ENCODE measurements at regions not wholly inside any gene's neighbourhood (a gene's known extent, or its start where the extent isn't known, plus 50 kb on each side); places are given as distances from the start of the nearest gene placed in this dataset.

DNA sequence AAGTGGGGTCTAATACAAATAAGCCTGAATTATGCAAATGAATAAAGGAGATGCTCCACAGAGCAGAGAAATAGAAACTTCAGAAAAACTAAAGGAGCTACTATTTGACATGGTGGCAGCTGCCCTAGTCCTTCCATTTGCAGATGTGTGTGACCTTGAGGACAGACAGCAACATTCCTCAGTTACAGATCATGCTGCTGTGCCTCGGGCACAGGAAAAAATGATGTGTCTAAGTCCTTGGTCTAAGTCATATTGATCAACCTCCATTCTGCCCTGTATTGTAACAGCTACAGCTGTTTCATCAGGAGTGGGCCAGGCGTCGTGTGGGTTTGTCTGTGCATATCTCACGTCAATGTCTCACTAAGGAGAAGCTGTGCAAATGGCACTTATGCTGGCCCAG lies 710.4 kb downstream of the TNS3 start:
- no peaks in the 10 kb centered on the region for H3K27me3 ChIP-seq
- intact Hi-C loops (cut with DNase I) = no loop called here
- TF ChIP-seq, protein P1, sequence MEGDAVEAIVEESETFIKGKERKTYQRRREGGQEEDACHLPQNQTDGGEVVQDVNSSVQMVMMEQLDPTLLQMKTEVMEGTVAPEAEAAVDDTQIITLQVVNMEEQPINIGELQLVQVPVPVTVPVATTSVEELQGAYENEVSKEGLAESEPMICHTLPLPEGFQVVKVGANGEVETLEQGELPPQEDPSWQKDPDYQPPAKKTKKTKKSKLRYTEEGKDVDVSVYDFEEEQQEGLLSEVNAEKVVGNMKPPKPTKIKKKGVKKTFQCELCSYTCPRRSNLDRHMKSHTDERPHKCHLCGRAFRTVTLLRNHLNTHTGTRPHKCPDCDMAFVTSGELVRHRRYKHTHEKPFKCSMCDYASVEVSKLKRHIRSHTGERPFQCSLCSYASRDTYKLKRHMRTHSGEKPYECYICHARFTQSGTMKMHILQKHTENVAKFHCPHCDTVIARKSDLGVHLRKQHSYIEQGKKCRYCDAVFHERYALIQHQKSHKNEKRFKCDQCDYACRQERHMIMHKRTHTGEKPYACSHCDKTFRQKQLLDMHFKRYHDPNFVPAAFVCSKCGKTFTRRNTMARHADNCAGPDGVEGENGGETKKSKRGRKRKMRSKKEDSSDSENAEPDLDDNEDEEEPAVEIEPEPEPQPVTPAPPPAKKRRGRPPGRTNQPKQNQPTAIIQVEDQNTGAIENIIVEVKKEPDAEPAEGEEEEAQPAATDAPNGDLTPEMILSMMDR (IDR thresholded peaks at IDR 0.05) = no peak
- TF ChIP-seq POLR2A (IDR thresholded peaks at IDR 0.05) = no peak

DNA sequence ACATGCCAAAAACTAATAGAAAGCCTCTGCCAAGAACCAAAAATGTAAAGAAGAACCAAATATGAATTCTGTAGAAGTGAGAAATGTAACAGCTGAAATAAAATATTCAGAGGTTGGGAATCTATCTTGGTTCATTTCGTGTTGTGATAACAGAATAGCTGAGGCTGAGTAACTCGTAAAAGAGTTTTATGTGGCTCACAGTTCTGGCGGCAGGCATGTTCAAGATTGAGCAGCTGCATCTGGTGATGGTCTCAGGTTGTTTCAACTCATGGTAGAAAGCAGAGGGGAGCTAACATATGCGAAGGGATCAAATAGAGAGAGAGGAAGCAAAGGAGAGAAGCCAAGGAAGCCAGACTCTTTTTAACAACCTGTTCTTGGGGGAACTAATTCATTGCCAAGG lies 717.2 kb downstream of the TNS3 start:
- Histone ChIP-seq H3K4me3 (no peak overlapping the region), H3K4me1 (replicated peaks in 1 of 2) (no peaks in the 10 kb centered on the region), H3K27me3 (no peaks in the 10 kb centered on the region), H3K9me3 (replicated peaks in 1 of 3) (no peaks in the 10 kb centered on the region), H3K36me3 (replicated peaks in 1 of 2) (no peaks in the 10 kb centered on the region), H3K27ac (no peak overlapping the region)
- TF ChIP-seq POLR2A (IDR thresholded peaks at IDR 0.05) = no peak
- TF ChIP-seq, protein P1 (IDR thresholded peaks at IDR 0.05) = no peak
- no peak for DNase-seq
- intact Hi-C loops (cut with DNase I) = no loop called here
- 87 to 95% (median 93%) methylated on average over 4 of the region's 4 CpGs for WGBS, 4 donors

More for the DNA sequence above, 710.4 kb downstream of the TNS3 start:
- DNase-seq = peak in 6 of 7 donors; percentile 37 to 64 (median 58)
- no peaks in the 10 kb centered on the region for H3K4me1 ChIP-seq (replicated peaks in 1 of 2)
- no peak overlapping the region for H3K27ac ChIP-seq
- H3K36me3 ChIP-seq (replicated peaks in 1 of 2) = no peaks in the 10 kb centered on the region
- WGBS, 4 donors = 46 to 70% (median 58%) methylated on average over 4 of the region's 4 CpGs
- H3K4me3 ChIP-seq = no peak overlapping the region
- no peaks in the 10 kb centered on the region for H3K9me3 ChIP-seq (replicated peaks in 1 of 3)

DNA sequence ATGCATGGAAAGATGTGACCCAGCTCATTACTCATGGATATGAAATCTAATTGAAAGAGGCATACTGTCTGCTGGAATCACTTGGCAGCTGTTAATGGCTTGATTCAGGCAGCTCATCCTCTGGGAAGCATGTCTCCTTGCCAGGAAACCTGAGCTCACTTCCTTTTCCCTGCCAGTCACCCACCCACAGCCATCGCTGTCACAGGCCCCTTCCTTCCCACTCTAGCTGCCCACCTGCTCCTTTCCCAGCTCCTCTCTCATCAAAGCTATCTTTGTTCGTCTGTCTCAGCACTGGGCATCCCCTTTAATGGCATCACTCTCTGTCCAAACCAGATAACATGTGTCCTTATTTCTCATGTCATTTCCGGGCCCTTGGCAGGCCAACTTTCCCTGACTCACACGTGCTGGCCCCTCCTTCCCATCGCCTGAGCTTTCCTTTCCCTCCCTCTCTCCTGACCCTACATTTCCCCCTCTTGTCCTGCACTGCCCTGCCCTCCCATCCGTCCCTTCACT lies 721.9 kb downstream of the TNS3 start:
- WGBS, 4 donors = 28 to 49% (median 41%) methylated on average over 6 of the region's 6 CpGs
- Histone ChIP-seq H3K27ac (no peak overlapping the region), H3K9me3 (replicated peaks in 1 of 3) (no peaks in the 10 kb centered on the region)

DNA sequence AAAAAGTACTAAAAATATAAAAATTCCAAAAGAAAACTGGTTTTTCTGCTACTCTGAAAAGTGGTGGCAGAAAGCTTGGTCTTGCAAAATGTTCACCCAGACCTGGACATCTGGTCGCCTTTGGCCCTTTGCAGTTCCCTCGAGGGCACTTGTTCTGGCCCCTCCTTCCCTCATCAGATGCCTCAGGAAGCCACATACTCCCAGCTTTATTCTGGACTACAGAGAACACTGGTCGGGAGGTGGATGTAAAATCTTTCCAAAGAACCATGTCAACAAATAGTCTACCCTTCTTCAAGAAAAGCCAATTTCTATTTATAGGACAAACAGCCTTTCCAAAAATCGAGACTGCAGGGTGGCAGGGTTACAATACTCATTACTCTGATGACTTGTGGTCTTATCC lies 726.1 kb downstream of the TNS3 start:
- Histone ChIP-seq H3K4me1 (replicated peaks in 1 of 2) (no peaks in the 10 kb centered on the region), H3K36me3 (replicated peaks in 1 of 2) (no peaks in the 10 kb centered on the region), H3K9me3 (replicated peaks in 1 of 3) (no peaks in the 10 kb centered on the region), H3K27me3 (no peaks in the 10 kb centered on the region), H3K4me3 (no peak overlapping the region), H3K27ac (no peak overlapping the region)
- 53 to 68% (median 61%) methylated on average over 4 of the region's 4 CpGs for WGBS, 4 donors
- TF ChIP-seq POLR2A (IDR thresholded peaks at IDR 0.05) = no peak
- TF ChIP-seq, protein P1 (IDR thresholded peaks at IDR 0.05) = no peak
- intact Hi-C loops (cut with DNase I) = no loop called here
- DNase-seq = no peak

More for the DNA sequence above, 721.9 kb downstream of the TNS3 start:
- no peaks in the 10 kb centered on the region for H3K4me1 ChIP-seq (replicated peaks in 1 of 2)
- intact Hi-C loops (cut with DNase I) = no loop called here
- no peaks in the 10 kb centered on the region for H3K27me3 ChIP-seq
- H3K36me3 ChIP-seq (replicated peaks in 1 of 2) = no peaks in the 10 kb centered on the region
- H3K4me3 ChIP-seq = no peak overlapping the region
- DNase-seq = peak in 4 of 7 donors; percentile 7 to 35 (median 15)
- TF ChIP-seq, protein P1 (IDR thresholded peaks at IDR 0.05) = no peak

Data from adrenal gland (tissue), 9 donors.